ENCODE measurements at regions not wholly inside any gene's neighbourhood (a gene's known extent, or its start where the extent isn't known, plus 50 kb on each side); places are given as distances from the start of the nearest gene placed in this dataset.

GRCh38 chr1:212213784-212214183, 71.4 kb upstream of the PPP2R5A start:
- TF ChIP-seq CTCF (IDR thresholded peaks at IDR 0.05 in 4 of 5, conservative IDR thresholded peaks at IDR 0.05 in 1 of 5), result no peak
- TF ChIP-seq POLR2A (IDR thresholded peaks at IDR 0.05), result no peak
